LNCaP clone FGC (cell line): ENCODE measurements at regions not wholly inside any gene's neighbourhood (a gene's known extent, or its start where the extent isn't known, plus 50 kb on each side); places are given as distances from the start of the nearest gene placed in this dataset.

ENCODE experiments used
- DNase-seq: peaks from one replicate; pipeline ENCODE4 v3.0.0-alpha.2; 2011; ENCODE audit warnings: low read depth
- H3K4me3 ChIP-seq: 2 replicates; pipeline ENCODE4 v1.5.1; 2011; ENCODE audit warnings: mild to moderate bottlenecking, low read depth, low read length, control low read depth
- TF ChIP-seq, protein P1 (sequence below): IDR thresholded peaks from 2 replicates; pipeline ENCODE4 v1.5.1; 2012; ENCODE audit warnings: mild to moderate bottlenecking; ENCODE audit not compliant: control insufficient read depth, insufficient read depth; ENCODE audit errors: extremely low read depth

DNA sequence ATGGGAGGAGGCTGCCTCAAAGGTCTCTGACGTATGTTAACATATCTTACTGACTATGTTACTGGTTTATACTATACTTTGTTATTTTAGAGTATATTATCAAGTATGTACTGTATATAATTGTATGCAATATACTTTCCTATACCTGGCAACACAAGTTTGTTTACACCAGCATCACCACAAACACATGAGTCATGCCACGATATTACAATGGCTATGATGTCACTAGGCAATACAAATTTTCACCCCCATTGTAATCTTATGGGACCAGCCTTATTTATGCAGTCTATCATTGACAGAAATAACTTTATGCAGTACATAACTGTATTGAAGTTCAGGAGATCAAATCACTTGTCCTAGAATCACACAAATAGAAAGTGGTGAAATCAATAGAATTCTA, 329.9 kb upstream of the SLC7A11 start:
- no peak overlapping the region for H3K4me3 ChIP-seq
- DNase-seq, result no peak
- TF ChIP-seq, protein P1, sequence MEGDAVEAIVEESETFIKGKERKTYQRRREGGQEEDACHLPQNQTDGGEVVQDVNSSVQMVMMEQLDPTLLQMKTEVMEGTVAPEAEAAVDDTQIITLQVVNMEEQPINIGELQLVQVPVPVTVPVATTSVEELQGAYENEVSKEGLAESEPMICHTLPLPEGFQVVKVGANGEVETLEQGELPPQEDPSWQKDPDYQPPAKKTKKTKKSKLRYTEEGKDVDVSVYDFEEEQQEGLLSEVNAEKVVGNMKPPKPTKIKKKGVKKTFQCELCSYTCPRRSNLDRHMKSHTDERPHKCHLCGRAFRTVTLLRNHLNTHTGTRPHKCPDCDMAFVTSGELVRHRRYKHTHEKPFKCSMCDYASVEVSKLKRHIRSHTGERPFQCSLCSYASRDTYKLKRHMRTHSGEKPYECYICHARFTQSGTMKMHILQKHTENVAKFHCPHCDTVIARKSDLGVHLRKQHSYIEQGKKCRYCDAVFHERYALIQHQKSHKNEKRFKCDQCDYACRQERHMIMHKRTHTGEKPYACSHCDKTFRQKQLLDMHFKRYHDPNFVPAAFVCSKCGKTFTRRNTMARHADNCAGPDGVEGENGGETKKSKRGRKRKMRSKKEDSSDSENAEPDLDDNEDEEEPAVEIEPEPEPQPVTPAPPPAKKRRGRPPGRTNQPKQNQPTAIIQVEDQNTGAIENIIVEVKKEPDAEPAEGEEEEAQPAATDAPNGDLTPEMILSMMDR, result no peak

- TF ChIP-seq, protein P1, result no peak
- DNase-seq, result no peak
- no peak overlapping the region for H3K4me3 ChIP-seq
These were observed 325.5 kb upstream of the SLC7A11 start for GRCh38 chr4:138567696-138568095.

DNA sequence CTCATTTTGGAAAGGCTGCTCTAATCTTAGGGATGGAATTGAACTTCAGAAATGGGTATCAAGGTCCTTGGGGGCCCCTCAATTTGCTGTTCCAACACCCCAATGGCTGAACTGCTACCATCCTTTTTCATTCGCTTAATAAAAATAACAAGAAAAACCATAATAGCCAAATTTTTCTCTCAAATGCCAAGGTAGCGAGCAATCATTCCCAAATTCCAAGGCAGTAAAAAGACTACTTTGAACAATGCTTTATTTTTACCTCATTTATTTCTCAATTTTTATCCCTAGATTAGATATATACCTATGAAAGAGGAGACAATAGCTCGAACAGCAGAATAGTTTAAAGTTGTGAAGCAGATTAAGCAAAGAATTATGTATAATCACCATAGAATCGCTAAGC, 323.4 kb upstream of the SLC7A11 start:
- DNase-seq, result no peak
- H3K4me3 ChIP-seq, result no peak overlapping the region
- TF ChIP-seq, protein P1, result no peak

- DNase-seq, result no peak
- TF ChIP-seq, protein P1, result no peak
- H3K4me3 ChIP-seq, result no peak overlapping the region
These were observed 320.4 kb upstream of the SLC7A11 start for GRCh38 chr4:138562544-138562991.

- TF ChIP-seq, protein P1, result no peak
- H3K4me3 ChIP-seq, result no peak overlapping the region
- no peak for DNase-seq
These were observed 319.8 kb upstream of the SLC7A11 start for GRCh38 chr4:138561906-138562305.

GRCh38 chr4:138561276-138561880, 319.2 kb upstream of the SLC7A11 start:
- no peak overlapping the region for H3K4me3 ChIP-seq
- TF ChIP-seq, protein P1, result no peak
- no peak for DNase-seq

GRCh38 chr4:138560448-138560847, 318.3 kb upstream of the SLC7A11 start:
- TF ChIP-seq, protein P1, result no peak
- no peak for DNase-seq

More at GRCh38 chr4:138560448-138560847, 318.3 kb upstream of the SLC7A11 start:
- H3K4me3 ChIP-seq, result no peak overlapping the region
